ENCODE measurements at regions not wholly inside any gene's neighbourhood (a gene's known extent, or its start where the extent isn't known, plus 50 kb on each side); places are given as distances from the start of the nearest gene placed in this dataset.

GRCh38 chr9:80732506-80732905, 956.8 kb downstream of the TLE1 start:
- H3K4me3 ChIP-seq = no peak overlapping the region
- H3K27me3 ChIP-seq (ENCODE audit: control insufficient read depth in 2 of 2, insufficient read depth in 2 of 2, low read length in 2 of 2) = no peaks in the 10 kb centered on the region
- no peaks in the 10 kb centered on the region for H3K79me2 ChIP-seq (ENCODE audit: control insufficient read depth, insufficient read depth, low read length)
- H3K9me1 ChIP-seq (ENCODE audit: control insufficient read depth, insufficient read depth, low read length) = no peaks in the 10 kb centered on the region
- H3K9ac ChIP-seq (ENCODE audit: insufficient read depth in 1 of 2, low read depth in 2 of 2, low read length in 2 of 2) = no peak overlapping the region
- WGBS (ENCODE audit: insufficient coverage, low coverage, missing lambda C conversion rate) = 0% methylated on average over 2 of the region's 2 CpGs
- H2AFZ ChIP-seq (ENCODE audit: low read depth, low read length) = no peak overlapping the region
- no peak overlapping the region for H3K4me2 ChIP-seq (ENCODE audit: insufficient read depth, low read length)
- H3K4me1 ChIP-seq (replicated peaks in 1 of 2; ENCODE audit: control insufficient read depth in 2 of 2, insufficient read depth in 2 of 2, low read length in 2 of 2) = no peaks in the 10 kb centered on the region
- H3K36me3 ChIP-seq (ENCODE audit: control insufficient read depth, insufficient read depth, low read length) = no peaks in the 10 kb centered on the region
- FAIRE-seq = no peak
- no peak for ATAC-seq
- H3K27ac ChIP-seq (ENCODE audit: extremely low read depth, low read depth, low read length) = no peak overlapping the region
- H4K20me1 ChIP-seq (replicated peaks; ENCODE audit: control insufficient read depth, insufficient read depth, low read length) = no peaks in the 10 kb centered on the region
- BruUV-seq (replicated peaks) = no TSS peak
- no peak for TF ChIP-seq ZNF609 (CRISPR knock-in tag; IDR thresholded peaks at IDR 0.05; ENCODE audit: borderline replicate concordance)
- TF ChIP-seq DIDO1 (tag; IDR thresholded peaks at IDR 0.05; ENCODE audit: low read depth) = no peak
- intact Hi-C loops (cut with micrococcal nuclease) (no loop called here), in situ Hi-C loops (cut with MboI) (no loop called here)
- no peak for DNase-seq (ENCODE audit: extremely low read depth in 1 of 4, low spot score in 3 of 4)
- CTCF ChIA-PET (ENCODE audit: low intra/inter-chr PET ratio) = interaction anchor here (0.7 kb wide), 1 partner anchor 399 kb away, joined by 3 read pairs; no protein-coding TSS in a partner anchor
- POLR2A ChIA-PET = no interaction called here
- H3K9me3 ChIP-seq (replicated peaks; ENCODE audit: control insufficient read depth, insufficient read depth, low read depth, low read length) = no peaks in the 10 kb centered on the region
